Panc1 (cell line): ENCODE measurements at regions not wholly inside any gene's neighbourhood (a gene's known extent, or its start where the extent isn't known, plus 50 kb on each side); places are given as distances from the start of the nearest gene placed in this dataset.

Experiments used
- TCF7L2 ChIP-seq: IDR thresholded peaks from 2 replicates; pipeline ENCODE4 v1.6.1; 2011; ENCODE audit warnings: mild to moderate bottlenecking, low read depth, low read length, inconsistent platforms
- TF ChIP-seq, protein P1 (sequence below): fragments of 450-650 bp; IDR thresholded peaks from 2 replicates; pipeline ENCODE4 v1.5.1; 2017; ENCODE audit warnings: mild to moderate bottlenecking

GRCh38 chr6:12621754-12622153 is 94.8 kb upstream of the PHACTR1 start:
- TF ChIP-seq, protein P1, sequence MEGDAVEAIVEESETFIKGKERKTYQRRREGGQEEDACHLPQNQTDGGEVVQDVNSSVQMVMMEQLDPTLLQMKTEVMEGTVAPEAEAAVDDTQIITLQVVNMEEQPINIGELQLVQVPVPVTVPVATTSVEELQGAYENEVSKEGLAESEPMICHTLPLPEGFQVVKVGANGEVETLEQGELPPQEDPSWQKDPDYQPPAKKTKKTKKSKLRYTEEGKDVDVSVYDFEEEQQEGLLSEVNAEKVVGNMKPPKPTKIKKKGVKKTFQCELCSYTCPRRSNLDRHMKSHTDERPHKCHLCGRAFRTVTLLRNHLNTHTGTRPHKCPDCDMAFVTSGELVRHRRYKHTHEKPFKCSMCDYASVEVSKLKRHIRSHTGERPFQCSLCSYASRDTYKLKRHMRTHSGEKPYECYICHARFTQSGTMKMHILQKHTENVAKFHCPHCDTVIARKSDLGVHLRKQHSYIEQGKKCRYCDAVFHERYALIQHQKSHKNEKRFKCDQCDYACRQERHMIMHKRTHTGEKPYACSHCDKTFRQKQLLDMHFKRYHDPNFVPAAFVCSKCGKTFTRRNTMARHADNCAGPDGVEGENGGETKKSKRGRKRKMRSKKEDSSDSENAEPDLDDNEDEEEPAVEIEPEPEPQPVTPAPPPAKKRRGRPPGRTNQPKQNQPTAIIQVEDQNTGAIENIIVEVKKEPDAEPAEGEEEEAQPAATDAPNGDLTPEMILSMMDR: no peak
- TF ChIP-seq TCF7L2: no peak
